Prostate gland (tissue), 2 donors: ENCODE measurements at regions not wholly inside any gene's neighbourhood (a gene's known extent, or its start where the extent isn't known, plus 50 kb on each side); places are given as distances from the start of the nearest gene placed in this dataset.

ENCODE experiments used
- DNase-seq: peaks from one replicate; pipeline ENCODE4 v3.0.0-alpha.2; 2019; ENCODE audit warnings: low spot score
- H3K27ac ChIP-seq, 2 donors: fragments of 200-600 bp; sonication (generic); 2 replicates each; pipeline ENCODE4 v1.5.1; 2017 to 2019
- H3K27me3 ChIP-seq: fragments of 200-600 bp; sonication (generic); replicated peaks from 2 replicates; pipeline ENCODE4 v1.5.1; 2019; ENCODE audit not compliant: insufficient read depth
- H3K36me3 ChIP-seq, 2 donors: fragments of 200-600 bp; sonication (generic); 1 replicate in 1 of 2; 2 replicates in 1 of 2; pipeline versions ENCODE4 v1.5.1 to v1.8.1; 2017 to 2019
- H3K4me1 ChIP-seq: fragments of 200-600 bp; sonication (generic); replicated peaks from 2 replicates; pipeline ENCODE4 v1.5.1; 2019
- H3K4me3 ChIP-seq, 2 donors: fragments of 200-600 bp; sonication (generic); 2 replicates each; pipeline ENCODE4 v1.5.1; 2017 to 2019
- H3K9me3 ChIP-seq: fragments of 200-600 bp; sonication (generic); 2 replicates; pipeline ENCODE4 v1.5.1; 2017
- CTCF ChIP-seq, 4 experiments: fragments of 200-600 bp in 2 of 4; fragments of 450-650 bp in 2 of 4; sonication (generic) in 2 of 4; IDR thresholded peaks; 1 replicate in 3 of 4; 2 replicates in 1 of 4; pipeline ENCODE4 v1.5.1; 2016 to 2019; ENCODE audit warnings: antibody characterized with exemption in 4 of 4, mild to moderate bottlenecking in 2 of 4, moderate library complexity in 2 of 4
- POLR2A ChIP-seq: fragments of 450-650 bp; IDR thresholded peaks from one replicate; pipeline ENCODE4 v1.6.1; 2016; ENCODE audit warnings: antibody characterized with exemption, mild to moderate bottlenecking
- POLR2AphosphoS5 ChIP-seq: sonication (generic); formaldehyde crosslinking; IDR thresholded peaks from one replicate; pipeline ENCODE4 v1.6.1; 2017; ENCODE audit warnings: antibody characterized with exemption
- WGBS: methylation state at CpG from one replicate; pipeline ENCODE4 v1.1.5; 2018; 5-methylcytosine and 5-hydroxymethylcytosine counted together
- intact Hi-C: fragments of 100-400 bp; cut with DNase I; formaldehyde crosslinking; loops from one replicate; pipeline ENCODE4 v1.14.2; 2022

- Histone ChIP-seq H3K27ac (no peak overlapping the region), H3K4me1 (no peaks in the 10 kb centered on the region), H3K27me3 (no peaks in the 10 kb centered on the region), H3K36me3 (no peaks in the 10 kb centered on the region), H3K9me3 (no peaks in the 10 kb centered on the region), H3K4me3 (no peak overlapping the region)
- TF ChIP-seq CTCF (IDR thresholded peaks at IDR 0.05) (no peak), POLR2AphosphoS5 (no peak), POLR2A (no peak)
- WGBS = 75% methylated on average over 3 of the region's 3 CpGs
- no peak for DNase-seq
- intact Hi-C loops = no loop called here
Measured at GRCh38 chr1:22241250-22241649, 98.4 kb upstream of the WNT4 start.

GRCh38 chr1:22241811-22242210 is 98.9 kb upstream of the WNT4 start:
- WGBS = 85% methylated on average over 9 of the region's 9 CpGs
- H3K9me3 ChIP-seq = no peaks in the 10 kb centered on the region
- no peaks in the 10 kb centered on the region for H3K36me3 ChIP-seq
- H3K27ac ChIP-seq = no peak overlapping the region
- TF ChIP-seq CTCF (IDR thresholded peaks at IDR 0.05) (no peak), POLR2AphosphoS5 (no peak), POLR2A (no peak)
- intact Hi-C loops = no loop called here
- no peaks in the 10 kb centered on the region for H3K4me1 ChIP-seq
- H3K4me3 ChIP-seq = no peak overlapping the region
- DNase-seq = no peak
- H3K27me3 ChIP-seq = no peaks in the 10 kb centered on the region

GRCh38 chr1:22245100-22245650 is 102.3 kb upstream of the WNT4 start:
- WGBS = 93% methylated on average over 9 of the region's 9 CpGs

GRCh38 chr1:22245726-22246125 is 102.8 kb upstream of the WNT4 start:
- WGBS = 50% methylated on average over 8 of the region's 8 CpGs
- H3K4me3 ChIP-seq = no peak overlapping the region
- TF ChIP-seq CTCF (IDR thresholded peaks at IDR 0.05) = no peak
- no peak for TF ChIP-seq POLR2AphosphoS5
- TF ChIP-seq POLR2A = no peak
- no peaks in the 10 kb centered on the region for H3K4me1 ChIP-seq
- H3K36me3 ChIP-seq = no peaks in the 10 kb centered on the region
- intact Hi-C loops = no loop called here
- DNase-seq = no peak
- no peak overlapping the region for H3K27ac ChIP-seq
- no peaks in the 10 kb centered on the region for H3K27me3 ChIP-seq
- no peaks in the 10 kb centered on the region for H3K9me3 ChIP-seq

More at GRCh38 chr1:22245100-22245650, 102.3 kb upstream of the WNT4 start:
- H3K27ac ChIP-seq = no peak overlapping the region
- no peaks in the 10 kb centered on the region for H3K27me3 ChIP-seq
- intact Hi-C loops = no loop called here
- no peaks in the 10 kb centered on the region for H3K4me1 ChIP-seq
- no peaks in the 10 kb centered on the region for H3K9me3 ChIP-seq
- H3K36me3 ChIP-seq = no peaks in the 10 kb centered on the region
- no peak for DNase-seq
- TF ChIP-seq POLR2AphosphoS5 (no peak), CTCF (IDR thresholded peaks at IDR 0.05) (no peak), POLR2A (no peak)
- H3K4me3 ChIP-seq = no peak overlapping the region

- no peak for TF ChIP-seq POLR2A
- no peak for TF ChIP-seq CTCF (IDR thresholded peaks at IDR 0.05)
- no peak for TF ChIP-seq POLR2AphosphoS5
Measured at GRCh38 chr1:22246755-22247480, 104.0 kb upstream of the WNT4 start.

More at GRCh38 chr1:22246755-22247480, 104.0 kb upstream of the WNT4 start:
- no peaks in the 10 kb centered on the region for H3K36me3 ChIP-seq
- H3K4me1 ChIP-seq = no peaks in the 10 kb centered on the region
- no peak overlapping the region for H3K27ac ChIP-seq
- no peaks in the 10 kb centered on the region for H3K27me3 ChIP-seq
- intact Hi-C loops = no loop called here
- WGBS = 98% methylated on average over 3 of the region's 3 CpGs
- H3K4me3 ChIP-seq = no peak overlapping the region
- no peak for DNase-seq
- no peaks in the 10 kb centered on the region for H3K9me3 ChIP-seq
